Upper lobe of right lung (tissue), 1 donor: ENCODE measurements at regions not wholly inside any gene's neighbourhood (a gene's known extent, or its start where the extent isn't known, plus 50 kb on each side); places are given as distances from the start of the nearest gene placed in this dataset.
A peak's percentile ranks its signal among the peaks of the same experiment; 100 is the strongest.

Source experiments
- ATAC-seq: fragments of 200-7000 bp; cut with Tn5 transposase; one replicate; pipeline ENCODE4 v1.9.1; 2020; ENCODE audit warnings: mild to moderate bottlenecking, moderate library complexity
- DNase-seq: peaks from one replicate; pipeline ENCODE4 v3.0.0-alpha.2; 2020
- H3K27ac ChIP-seq: fragments of 200-600 bp; one replicate; pipeline ENCODE4 v1.8.0; 2022
- H3K27me3 ChIP-seq: fragments of 200-600 bp; one replicate; pipeline ENCODE4 v1.8.0; 2022; ENCODE audit warnings: mild to moderate bottlenecking
- H3K36me3 ChIP-seq: fragments of 200-600 bp; one replicate; pipeline ENCODE4 v1.8.0; 2022
- H3K4me1 ChIP-seq: fragments of 200-600 bp; one replicate; pipeline ENCODE4 v1.8.0; 2022
- H3K4me3 ChIP-seq: fragments of 200-600 bp; one replicate; pipeline ENCODE4 v1.8.0; 2022; ENCODE audit warnings: mild to moderate bottlenecking
- H3K9me3 ChIP-seq: fragments of 200-600 bp; one replicate; pipeline ENCODE4 v1.8.0; 2022
- intact Hi-C: fragments of 100-400 bp; cut with DNase I; formaldehyde crosslinking; loops from one replicate; pipeline ENCODE4 v1.11.0; 2022
- TF ChIP-seq, protein P1 (sequence below): fragments of 200-600 bp; IDR thresholded peaks from one replicate; pipeline ENCODE4 v1.8.0; 2022; ENCODE audit warnings: antibody characterized with exemption
- donor health status: DM: no; HTN: yes; CAD: no; lungs with severe emphysema.

GRCh38 chr16:59048876-59049275 is 314.8 kb upstream of the GOT2 start:
- TF ChIP-seq, protein P1, sequence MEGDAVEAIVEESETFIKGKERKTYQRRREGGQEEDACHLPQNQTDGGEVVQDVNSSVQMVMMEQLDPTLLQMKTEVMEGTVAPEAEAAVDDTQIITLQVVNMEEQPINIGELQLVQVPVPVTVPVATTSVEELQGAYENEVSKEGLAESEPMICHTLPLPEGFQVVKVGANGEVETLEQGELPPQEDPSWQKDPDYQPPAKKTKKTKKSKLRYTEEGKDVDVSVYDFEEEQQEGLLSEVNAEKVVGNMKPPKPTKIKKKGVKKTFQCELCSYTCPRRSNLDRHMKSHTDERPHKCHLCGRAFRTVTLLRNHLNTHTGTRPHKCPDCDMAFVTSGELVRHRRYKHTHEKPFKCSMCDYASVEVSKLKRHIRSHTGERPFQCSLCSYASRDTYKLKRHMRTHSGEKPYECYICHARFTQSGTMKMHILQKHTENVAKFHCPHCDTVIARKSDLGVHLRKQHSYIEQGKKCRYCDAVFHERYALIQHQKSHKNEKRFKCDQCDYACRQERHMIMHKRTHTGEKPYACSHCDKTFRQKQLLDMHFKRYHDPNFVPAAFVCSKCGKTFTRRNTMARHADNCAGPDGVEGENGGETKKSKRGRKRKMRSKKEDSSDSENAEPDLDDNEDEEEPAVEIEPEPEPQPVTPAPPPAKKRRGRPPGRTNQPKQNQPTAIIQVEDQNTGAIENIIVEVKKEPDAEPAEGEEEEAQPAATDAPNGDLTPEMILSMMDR = no peak
- H3K4me3 ChIP-seq = no peak overlapping the region
- DNase-seq (no peak), ATAC-seq (no peak)
- no peaks in the 10 kb centered on the region for H3K4me1 ChIP-seq
- intact Hi-C loops = no loop called here
- no peak overlapping the region for H3K27ac ChIP-seq
- no peaks in the 10 kb centered on the region for H3K9me3 ChIP-seq
- no peaks in the 10 kb centered on the region for H3K27me3 ChIP-seq
- H3K36me3 ChIP-seq = no peaks in the 10 kb centered on the region

DNA sequence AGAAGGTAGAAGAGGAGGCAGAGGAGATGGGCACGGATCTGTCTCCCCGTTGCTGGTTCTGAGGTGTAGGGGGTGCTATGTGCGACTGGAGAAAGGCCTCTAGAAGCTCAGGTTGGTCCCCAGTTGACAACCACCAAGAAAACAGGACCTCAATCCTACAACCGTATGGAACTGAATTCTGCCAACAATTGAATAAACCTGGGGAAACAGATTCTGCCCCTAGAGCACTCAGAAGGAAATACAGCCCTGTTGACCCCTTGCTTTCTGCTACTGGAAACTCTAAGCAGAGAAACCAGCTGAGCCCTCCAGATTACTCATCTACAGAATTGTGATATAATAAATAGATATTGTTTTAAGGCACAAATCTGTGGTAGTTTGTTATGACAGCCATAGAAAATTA is 313.0 kb upstream of the GOT2 start:
- H3K9me3 ChIP-seq = no peaks in the 10 kb centered on the region
- no peaks in the 10 kb centered on the region for H3K36me3 ChIP-seq
- DNase-seq = no peak
- no peak overlapping the region for H3K4me3 ChIP-seq
- TF ChIP-seq, protein P1 = no peak
- intact Hi-C loops = no loop called here
- no peak for ATAC-seq
- no peaks in the 10 kb centered on the region for H3K4me1 ChIP-seq
- no peaks in the 10 kb centered on the region for H3K27me3 ChIP-seq
- H3K27ac ChIP-seq = no peak overlapping the region

GRCh38 chr16:59046335-59046734 is 312.2 kb upstream of the GOT2 start:
- Histone ChIP-seq H3K4me3 (no peak overlapping the region), H3K4me1 (no peaks in the 10 kb centered on the region), H3K27ac (no peak overlapping the region), H3K27me3 (no peaks in the 10 kb centered on the region), H3K36me3 (no peaks in the 10 kb centered on the region), H3K9me3 (no peaks in the 10 kb centered on the region)
- TF ChIP-seq, protein P1 = no peak
- intact Hi-C loops = no loop called here
- ATAC-seq (no peak), DNase-seq (no peak)

- Histone ChIP-seq H3K27ac (no peak overlapping the region), H3K4me1 (no peaks in the 10 kb centered on the region), H3K9me3 (no peaks in the 10 kb centered on the region), H3K36me3 (no peaks in the 10 kb centered on the region), H3K27me3 (no peaks in the 10 kb centered on the region), H3K4me3 (no peak overlapping the region)
- ATAC-seq (no peak), DNase-seq (no peak)
- intact Hi-C loops = no loop called here
- TF ChIP-seq, protein P1 = no peak
Observed at GRCh38 chr16:59045501-59045900, 311.4 kb upstream of the GOT2 start.

DNA sequence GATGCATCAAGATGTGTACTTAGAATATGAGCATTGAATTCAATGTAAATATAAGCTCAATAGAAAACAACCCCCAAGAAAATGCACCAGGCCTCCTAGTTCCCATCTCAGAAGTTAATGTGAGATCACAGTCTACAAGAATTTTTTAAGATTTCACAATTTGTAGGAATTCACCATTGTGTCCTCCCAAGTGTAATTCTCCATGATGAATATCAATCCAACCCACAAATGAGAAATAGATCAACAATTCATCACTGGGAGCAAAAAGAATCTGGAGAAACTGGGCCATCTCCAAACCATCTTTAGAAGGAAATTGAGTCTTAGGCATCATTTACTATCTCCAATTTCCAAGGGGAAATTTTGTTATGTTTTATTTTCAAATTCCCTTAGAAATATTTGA is 310.5 kb upstream of the GOT2 start:
- ATAC-seq (no peak), DNase-seq (no peak)
- no peaks in the 10 kb centered on the region for H3K27me3 ChIP-seq
- no peaks in the 10 kb centered on the region for H3K36me3 ChIP-seq
- H3K9me3 ChIP-seq = no peaks in the 10 kb centered on the region
- intact Hi-C loops = no loop called here
- H3K4me1 ChIP-seq = no peaks in the 10 kb centered on the region
- TF ChIP-seq, protein P1 = no peak
- H3K27ac ChIP-seq = no peak overlapping the region
- H3K4me3 ChIP-seq = no peak overlapping the region

DNA sequence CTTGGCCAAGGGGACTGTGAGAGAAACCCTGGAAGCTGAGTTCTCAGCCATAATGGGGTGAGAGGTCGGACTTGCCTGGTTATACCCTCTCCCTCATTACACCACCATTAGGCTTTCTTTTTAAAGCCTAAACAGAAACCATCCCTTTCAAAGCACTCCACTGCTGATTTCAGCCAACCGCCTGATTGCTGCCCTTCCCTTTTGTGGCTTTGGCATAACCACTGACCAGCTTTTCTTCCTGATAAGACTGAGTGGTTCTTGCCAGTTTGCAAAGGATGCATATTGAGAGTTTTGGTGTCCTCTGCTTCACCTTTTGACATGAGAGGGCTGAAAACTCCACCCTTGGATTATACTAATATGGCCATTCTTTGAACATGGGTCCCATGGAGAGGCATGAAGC is 308.2 kb upstream of the GOT2 start:
- Histone ChIP-seq H3K9me3 (no peaks in the 10 kb centered on the region), H3K27ac (no peak overlapping the region), H3K36me3 (no peaks in the 10 kb centered on the region), H3K4me3 (no peak overlapping the region), H3K4me1 (no peaks in the 10 kb centered on the region), H3K27me3 (no peaks in the 10 kb centered on the region)
- TF ChIP-seq, protein P1 = no peak
- intact Hi-C loops = no loop called here
- DNase-seq (no peak), ATAC-seq (peak; percentile 64)
